ENCODE measurements at regions not wholly inside any gene's neighbourhood (a gene's known extent, or its start where the extent isn't known, plus 50 kb on each side); places are given as distances from the start of the nearest gene placed in this dataset.

DNA sequence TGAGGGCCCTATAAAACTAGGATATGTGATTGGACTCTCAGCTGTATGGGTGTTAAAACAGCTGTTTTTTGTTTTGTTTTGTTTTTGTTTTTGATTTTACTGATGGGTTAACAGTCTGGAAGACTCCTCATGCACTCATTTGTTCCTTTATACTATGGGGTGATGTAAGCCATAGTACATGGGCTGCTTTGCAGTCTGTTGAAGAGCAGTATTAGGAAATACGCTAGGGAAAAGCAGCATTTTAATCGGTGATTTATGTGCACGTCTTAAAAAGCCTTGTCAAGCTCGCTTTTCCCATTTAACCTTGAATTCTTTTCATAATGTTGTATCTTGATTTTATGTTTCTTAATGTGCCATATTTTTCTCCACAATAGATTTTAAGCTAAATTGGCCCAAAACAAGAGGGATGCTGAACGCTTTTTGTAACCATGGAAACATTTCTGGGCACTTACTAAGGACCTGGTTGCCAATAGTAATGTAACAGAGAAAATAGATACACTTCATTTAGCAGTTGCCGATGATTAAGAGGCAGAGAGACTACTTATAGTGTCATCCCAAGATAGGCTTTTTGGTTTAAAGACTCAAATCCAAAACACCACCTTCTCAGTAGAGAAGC, 244.0 kb downstream of the SNAPC1 start:
- DNase-seq (ENCODE audit: low spot score), result no peak

DNA sequence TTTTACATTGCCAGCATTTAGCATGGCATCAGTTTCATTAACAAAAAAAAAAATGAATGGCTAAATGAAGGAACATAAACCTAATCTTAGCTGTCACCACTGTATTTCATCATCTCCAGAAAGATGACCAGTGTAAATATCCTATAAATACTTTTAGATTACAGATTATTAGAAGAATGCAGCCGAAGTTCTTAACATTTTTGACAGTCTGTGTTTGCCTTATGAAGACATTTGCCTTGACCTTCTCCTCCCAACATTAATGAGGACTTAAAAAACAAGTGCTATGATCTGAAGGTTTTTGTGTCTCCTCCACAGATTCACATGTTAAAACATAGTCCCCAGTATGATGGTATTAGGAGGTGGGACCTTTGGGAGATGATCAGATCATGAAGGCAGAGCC, 253.0 kb downstream of the SNAPC1 start:
- no peak for DNase-seq (ENCODE audit: low spot score)

DNA sequence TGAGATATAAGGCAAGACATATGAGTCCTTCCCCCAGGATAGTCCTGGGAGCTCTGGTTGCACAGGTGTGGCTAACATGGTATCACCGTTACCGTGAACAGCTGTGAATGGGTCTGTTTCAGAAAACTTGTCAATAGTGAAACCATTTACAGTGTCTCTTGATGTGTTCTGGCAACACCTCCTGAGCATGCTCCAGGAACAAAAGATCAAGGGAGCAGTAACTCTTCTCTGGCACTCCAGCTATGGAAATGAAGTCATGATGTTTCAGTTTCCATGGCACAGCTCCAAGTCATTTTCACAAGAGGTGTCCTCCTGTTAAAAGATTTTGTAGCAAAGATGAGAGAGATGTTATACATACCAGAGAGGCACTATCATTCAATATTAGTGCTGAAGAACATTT, 253.7 kb downstream of the SNAPC1 start:
- DNase-seq (ENCODE audit: low spot score), result no peak

DNA sequence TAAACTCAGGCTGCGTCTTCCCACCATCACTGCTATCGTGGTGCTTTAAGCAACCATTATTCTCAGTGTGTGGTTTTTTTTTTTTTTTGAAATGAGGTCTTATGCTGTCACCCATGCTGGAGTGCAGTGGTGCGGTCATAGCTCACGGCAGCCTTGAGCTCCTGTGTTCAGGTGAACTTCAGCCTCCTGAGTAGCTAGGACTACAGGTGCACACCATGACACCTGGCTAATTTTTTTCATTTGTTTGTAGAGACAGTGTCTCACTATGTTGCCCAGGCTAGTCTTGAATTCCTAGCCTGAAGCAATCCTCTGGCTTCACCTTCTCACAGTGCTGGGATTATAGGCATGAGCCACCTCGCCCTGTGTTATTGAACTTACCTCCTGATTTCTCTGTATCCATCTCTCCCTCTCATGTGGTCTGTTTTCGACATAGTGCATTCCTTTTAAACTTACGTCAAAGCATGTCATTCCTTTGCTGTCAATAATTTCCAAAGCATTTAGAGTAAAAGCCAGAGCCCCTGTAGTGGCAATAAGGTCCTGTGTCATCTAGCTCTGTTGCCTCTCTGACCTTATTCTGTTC, 255.5 kb downstream of the SNAPC1 start:
- no peak for DNase-seq (ENCODE audit: low spot score)

DNA sequence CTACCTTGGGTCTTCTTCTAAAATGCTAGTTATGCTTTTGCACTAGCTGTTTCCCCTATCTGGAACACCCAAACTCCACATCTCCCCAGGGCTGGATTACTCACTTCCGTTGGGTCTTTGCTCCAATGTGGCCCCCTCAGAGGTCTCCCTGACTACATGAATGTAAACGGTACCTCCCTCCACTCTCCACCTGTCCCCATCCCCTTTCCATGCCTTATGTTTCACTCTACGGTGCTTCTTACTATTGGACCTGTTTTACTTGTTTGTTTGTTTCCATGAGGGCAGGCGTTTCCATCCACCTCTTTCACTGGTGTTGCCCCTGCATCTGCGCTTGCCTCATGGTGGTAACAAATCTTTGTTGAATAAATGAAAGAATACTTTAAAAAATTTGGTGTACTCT, 256.4 kb downstream of the SNAPC1 start:
- DNase-seq (ENCODE audit: low spot score), result no peak

DNA sequence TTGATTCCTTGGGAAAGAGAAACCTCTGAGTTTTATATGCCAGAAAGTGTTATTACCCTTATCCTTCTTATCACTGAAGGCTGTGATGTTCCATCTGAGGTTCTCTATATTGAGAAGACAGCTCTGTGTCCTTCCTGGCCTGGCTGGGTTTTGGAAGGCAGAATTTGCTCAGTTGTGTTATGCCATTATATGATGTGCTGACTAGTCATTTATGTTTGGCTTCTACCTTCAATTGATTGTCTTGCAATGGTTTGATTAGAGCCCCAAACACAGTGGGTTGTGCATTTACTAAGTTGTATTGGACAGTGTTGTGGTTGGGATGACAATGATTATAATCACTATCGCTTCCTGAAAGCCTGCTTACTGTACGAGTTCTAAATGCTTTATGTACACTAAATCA, 265.7 kb downstream of the SNAPC1 start:
- no peak for DNase-seq (ENCODE audit: low spot score)

DNA sequence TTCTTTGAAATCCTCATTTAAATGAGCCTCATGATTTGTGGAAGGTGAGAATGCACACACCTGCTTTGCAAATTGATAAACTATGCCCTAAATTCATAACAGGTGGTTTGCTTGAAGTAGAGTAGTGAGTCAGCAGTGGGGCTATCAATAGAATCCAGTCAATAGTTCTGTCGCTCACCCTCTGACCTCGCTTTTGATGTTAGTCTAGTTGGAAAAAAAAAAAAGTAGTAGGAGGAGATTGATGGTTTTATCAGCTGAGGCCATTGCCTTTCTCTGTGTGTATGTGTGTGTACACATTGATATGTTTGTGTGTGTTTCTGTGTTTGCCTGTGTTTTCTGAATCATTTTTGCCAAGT, 267.3 kb downstream of the SNAPC1 start:
- no peak for DNase-seq (ENCODE audit: low spot score)

DNA sequence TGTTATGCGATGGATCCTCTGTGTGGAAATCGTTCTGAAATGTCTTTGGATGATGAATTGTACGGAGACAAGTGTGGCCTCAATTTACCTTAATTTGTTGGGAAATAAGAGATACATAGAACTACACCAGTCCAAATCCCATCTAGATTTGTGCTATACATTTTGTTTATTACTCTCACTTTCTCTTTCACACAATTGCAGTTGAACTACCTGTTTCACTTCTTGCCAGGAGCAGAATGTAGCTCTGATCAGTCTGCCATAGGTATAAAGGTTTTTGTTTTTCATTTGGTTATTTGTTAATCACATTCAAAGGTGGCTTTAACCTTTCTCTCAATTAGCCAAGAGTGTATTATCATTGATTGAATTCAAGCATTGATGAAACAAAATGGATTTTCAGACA, 268.2 kb downstream of the SNAPC1 start:
- DNase-seq (ENCODE audit: low spot score), result no peak

DNA sequence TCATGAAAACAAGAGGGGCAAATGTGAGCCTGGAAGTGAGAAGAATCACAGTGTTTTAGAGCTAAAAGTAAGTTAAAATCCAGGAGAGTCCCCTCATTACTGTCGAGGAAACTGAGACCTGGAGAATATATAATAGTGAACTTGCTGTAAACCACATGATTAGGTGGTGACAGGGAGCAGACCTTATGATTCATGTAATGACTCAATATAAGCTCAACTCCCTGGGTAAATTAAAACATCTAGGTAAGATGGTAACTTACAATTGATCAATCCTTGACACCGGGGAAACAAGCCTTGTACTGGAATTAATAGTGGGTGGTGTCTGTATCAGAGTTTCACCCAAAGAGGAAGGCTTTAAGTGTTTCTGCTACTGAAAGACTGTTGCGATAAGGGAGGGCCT, 269.3 kb downstream of the SNAPC1 start:
- DNase-seq (ENCODE audit: low spot score), result no peak

DNA sequence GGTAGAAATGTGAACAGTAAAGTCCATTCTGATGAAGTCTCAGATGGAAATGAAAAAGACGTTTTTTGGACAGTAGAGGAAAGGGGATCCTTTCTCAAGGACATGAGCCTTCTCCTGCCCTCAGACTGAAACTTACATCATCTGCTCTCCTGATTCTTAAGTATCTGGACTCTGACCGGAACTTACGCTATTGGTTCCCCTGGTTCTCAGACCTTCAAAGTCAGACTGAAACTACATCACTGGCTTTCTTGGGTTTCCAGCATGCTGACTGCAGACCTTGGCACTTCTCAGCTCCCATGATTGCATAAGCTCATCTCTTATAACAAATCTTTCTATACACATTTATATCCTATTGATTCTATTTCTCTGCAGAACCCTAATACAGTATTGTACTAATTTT, 291.0 kb downstream of the SNAPC1 start:
- no peak for DNase-seq (ENCODE audit: low spot score)

DNA sequence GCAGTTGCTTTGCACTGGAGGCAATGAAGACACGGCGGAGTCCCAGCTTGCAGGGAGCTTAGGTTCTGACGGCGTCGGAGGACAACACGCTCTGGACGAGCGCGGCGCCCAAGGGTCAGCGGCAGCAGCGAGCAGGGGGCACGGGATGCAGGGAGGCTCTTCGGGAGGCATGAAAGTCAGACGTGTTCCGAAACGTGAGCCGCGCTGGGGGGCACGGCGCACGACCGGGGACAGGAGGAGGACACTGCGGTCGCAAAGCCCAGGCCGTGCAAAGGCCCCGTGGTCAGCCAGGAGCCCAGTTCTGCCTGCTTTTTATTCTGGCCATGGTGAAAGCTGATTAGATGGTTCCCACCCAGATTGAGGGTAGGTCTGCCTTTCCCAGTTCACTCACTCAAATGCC, 294.6 kb downstream of the SNAPC1 start:
- DNase-seq (ENCODE audit: low spot score), result no peak

DNA sequence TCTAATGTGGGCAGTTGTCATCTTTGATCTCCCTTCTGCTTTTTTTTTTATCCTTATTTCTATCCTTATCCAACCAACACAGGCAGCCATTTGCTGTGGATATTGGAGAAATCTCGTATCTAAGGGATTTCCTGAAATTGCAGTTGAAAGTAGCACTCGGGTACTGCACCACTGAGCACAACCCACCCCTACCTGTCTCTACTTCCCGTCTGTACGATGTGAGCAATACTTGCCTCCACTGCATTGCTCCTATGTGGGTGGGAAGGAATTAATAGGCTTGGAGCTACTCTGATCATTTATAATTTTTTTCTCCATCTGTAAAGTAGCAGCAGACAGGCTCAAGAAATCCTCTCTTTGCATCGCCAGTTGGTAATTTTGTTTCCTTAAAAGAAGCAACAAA, 300.4 kb downstream of the SNAPC1 start:
- DNase-seq (ENCODE audit: low spot score), result no peak

DNA sequence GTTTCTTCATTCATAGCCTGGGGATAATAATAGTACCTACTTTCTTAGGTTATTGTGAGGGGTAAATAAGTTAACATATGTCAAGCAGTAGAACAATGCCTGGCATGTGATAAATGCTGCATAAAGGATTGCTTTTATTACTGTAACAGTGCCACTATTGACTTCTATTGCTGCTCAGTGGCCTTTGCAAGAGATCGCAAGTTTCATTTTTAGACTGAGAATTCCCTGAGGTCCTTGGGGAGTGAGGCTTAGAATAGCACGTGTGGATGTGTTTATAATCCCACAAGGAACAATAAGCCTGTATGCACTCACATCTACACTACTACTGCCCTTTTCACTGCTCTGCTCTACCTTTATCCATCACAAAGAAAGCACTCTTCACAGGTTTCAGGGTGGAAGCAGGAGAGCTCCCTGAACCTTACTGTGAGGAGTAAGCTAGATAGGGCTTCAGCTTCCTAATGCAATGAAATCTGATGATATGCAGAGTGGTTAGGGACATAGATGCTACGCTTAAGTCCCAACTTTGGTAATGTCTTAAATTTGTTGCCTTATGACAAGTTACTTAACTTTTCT, 302.6 kb downstream of the SNAPC1 start:
- DNase-seq (ENCODE audit: low spot score), result no peak

DNA sequence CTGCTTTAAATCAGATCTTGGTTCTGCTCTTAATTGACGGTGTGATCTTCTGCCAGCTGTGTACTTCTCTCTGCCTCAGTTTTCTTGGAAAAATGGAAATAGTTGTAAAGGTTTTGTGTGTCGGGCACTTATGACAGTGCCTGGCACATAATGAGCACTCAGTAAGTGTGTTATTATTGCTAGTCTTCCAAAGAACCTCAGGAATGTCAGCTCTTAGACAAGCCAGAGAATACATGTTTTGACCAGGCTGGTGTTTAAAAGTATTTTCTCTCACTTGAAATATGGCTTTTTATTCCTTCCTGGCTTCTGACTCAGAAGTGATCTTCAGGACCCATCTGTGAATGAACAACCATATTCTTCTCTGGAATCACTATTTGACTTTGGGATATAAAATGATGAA, 304.1 kb downstream of the SNAPC1 start:
- no peak for DNase-seq (ENCODE audit: low spot score)

DNA sequence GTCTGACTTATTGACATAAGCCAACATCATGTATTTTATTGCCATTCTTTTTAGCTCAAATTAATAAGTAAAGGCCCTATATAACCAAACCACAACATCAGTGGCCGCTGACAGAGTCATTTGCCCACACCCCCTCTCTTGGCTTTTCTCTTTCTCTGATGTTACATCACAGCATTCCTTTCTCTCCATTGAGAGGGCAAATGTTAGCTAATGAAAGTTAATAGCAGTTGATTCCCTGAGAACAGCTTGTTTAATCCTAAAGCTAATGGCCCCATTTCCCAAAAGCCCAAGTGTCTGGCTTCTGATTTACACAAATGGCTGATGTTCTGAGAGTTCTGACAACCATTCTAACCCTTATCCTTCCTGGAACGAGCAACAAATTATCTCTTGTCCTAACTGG, 308.8 kb downstream of the SNAPC1 start:
- DNase-seq (ENCODE audit: low spot score), result no peak

DNA sequence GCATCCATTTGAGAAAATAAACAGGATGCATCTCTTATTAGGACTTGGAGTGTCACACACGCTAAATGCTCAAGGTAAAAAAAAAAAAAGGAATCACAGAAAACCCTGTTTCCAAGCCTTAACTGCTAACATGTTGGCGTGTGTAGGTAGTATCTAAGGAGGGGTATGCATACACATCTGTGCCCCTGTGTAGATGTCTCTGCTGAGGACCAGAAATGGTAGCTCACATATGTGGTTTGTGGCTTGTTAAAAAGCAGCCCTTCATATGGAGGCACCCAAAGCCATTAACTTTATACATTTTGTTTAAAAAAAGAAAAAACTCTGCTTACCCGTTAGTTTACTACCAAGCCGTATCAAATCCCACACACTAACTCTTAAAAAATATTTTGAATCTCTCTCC, 314.1 kb downstream of the SNAPC1 start:
- DNase-seq (ENCODE audit: low spot score), result no peak

DNA sequence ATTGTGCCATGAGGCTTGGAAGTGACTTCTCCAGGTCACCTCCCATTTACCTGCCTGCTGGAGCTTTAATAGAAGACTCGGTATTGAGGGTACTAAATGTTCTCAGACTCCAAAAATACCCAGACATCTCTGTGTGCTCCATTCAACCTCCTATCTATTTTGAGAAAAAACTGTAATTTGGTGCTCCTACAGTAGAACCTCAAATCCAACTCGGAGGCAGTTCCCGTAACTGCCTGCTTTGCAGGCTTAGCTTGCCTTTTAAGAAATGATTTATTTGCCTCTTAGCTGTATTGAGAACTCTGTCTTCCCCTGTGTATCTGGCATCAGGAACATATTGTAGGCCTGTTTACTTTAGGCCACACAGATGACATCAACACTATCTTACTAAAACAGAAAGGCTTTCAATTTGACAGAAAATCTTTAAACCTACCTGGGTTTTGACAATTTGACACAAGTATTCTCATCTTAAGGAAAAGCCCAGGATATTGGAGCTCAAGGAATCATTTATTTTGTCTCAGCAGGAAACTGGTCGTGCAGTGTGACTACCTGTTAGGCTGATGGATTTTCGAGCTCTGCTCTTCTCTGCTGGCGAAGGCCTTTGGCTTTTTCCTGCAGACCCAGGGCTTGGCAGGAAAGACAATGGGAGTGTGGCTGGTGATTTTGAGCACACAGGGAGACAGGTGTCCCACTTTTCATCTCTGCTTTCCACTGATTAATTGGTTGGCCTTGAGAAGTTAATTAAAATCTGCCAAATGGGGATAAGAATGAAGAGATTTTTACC, 314.8 kb downstream of the SNAPC1 start:
- no peak for DNase-seq (ENCODE audit: low spot score)

DNA sequence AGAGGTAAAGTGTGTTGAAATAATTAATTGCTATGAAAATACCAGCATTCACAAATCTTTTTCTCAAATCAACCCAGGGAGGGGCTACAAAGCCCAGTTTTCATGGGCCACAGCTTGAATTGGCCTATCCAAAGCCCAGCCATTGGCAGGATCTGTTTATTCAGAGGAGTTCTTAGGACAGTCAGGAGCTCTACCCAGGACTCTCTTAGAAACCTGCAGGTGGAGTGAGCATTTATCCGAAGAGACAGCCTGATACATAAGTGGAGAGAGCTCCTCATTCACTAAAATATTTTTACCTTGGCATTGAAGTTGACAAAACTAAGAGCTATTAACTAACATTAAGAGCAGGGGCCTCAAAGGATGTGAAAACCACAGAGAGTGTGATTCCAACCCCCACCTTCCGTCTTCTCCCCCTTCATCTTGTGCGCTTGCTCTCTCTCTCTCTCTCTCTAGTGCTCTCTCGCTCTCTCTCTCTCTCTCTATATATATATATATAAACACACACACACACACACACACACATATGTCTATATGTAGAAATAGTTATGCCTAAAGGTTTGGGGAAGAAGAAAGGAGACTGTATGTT, 315.5 kb downstream of the SNAPC1 start:
- no peak for DNase-seq (ENCODE audit: low spot score)

DNA sequence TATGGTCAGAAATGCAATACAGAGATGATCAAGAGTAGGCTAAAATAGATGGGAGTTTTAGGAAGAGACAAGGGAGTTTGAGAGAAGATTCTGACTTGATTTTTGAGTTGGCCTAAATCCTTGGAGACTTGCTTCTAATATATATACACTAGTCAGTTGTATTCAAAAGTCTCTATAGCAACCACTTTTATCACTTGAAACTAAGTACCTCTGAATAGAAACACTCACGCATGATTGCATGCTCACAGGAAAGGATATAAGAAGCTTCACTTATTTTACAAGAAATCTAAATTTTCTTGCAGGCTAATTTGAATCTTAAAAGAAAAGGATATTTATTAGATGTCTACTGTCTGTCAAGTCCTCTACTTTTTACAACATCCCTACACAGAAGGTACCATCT, 316.8 kb downstream of the SNAPC1 start:
- no peak for DNase-seq (ENCODE audit: low spot score)

DNA sequence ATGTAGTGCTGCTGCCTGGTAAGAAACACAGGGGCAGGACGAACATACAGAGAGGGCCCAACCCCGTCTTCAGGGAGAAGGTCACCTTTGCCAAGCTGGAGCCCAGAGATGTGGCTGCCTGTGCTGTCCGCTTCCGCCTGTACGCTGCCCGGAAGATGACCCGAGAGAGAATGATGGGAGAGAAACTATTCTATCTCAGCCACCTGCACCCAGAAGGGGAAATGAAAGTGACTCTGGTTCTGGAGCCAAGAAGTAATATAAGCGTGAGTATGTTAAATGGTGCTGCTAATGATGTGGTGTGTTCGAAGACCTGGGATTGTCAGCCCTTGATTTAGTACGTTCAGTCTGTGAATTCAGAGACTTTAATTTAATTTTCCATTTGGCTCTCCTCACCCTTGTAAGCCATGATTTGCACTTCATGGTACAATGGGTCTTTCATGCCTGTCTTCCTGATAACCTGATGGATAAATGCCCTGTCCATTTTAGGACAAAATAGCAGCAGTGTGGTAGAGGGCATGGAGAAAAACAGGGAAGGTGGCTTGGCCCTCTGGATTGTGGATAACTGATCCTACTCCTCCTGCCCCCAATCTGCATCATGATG, 318.9 kb downstream of the SNAPC1 start:
- DNase-seq (ENCODE audit: low spot score), result no peak

DNA sequence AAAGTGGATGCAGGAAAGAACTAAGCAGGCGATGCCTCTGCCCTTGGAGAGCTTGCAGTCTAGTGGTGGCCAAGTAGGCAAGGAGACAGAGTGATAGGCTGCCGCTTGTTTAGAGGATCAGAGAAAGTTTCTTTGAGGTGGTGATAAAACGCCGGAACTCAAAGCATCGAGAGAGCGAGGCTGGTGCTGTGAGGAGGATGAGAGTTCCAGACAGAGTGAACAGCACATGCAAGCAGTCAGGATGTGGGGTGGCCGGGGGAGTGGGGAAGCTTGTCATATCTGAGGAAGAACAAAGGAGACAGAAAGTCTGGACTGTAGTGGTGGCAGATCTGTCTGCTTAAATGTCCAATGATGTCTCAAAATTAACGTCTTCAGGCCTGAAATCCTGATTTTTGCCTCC, 319.7 kb downstream of the SNAPC1 start:
- DNase-seq (ENCODE audit: low spot score), result no peak

DNA sequence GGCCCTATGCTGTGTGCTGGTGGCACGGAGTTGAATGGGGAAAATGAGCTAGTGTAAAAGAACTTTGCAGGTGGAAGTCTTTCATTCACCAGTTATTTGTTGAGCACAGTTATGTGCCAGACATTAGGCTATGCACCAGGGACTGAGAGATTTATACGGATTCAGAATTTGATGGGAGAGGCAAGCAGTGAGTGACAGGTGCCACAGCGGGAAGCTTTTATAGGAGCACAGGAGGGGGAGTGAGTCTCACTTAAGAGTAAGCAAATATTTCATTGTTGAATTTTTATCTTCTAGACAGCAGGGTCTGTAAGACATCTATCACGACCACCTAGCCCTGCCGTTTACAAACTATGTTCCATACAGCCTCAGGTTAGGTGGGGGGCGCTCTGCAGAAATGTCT, 320.6 kb downstream of the SNAPC1 start:
- no peak for DNase-seq (ENCODE audit: low spot score)

DNA sequence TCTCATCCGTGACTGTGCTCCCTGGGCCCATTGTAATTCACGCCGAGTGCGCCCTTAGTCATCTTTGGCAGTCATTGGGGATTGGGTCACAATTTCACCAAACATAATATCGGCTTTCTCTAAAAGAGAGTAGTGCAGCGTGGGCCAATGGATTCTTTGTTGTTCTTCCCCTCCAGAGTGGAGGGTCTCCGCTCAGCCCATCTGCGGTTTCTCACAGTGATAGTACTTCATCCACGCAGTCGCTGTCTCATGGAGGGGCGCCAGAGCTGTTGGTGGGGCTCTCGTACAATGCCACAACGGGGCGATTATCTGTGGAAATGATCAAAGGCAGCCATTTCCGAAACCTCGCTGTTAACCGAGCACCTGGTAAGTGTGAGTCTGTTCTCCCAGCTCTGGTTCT, 321.8 kb downstream of the SNAPC1 start:
- DNase-seq (ENCODE audit: low spot score), result no peak

Data from hepatic stellate cell (primary cell).